ENCODE measurements at regions not wholly inside any gene's neighbourhood (a gene's known extent, or its start where the extent isn't known, plus 50 kb on each side); places are given as distances from the start of the nearest gene placed in this dataset.

DNA sequence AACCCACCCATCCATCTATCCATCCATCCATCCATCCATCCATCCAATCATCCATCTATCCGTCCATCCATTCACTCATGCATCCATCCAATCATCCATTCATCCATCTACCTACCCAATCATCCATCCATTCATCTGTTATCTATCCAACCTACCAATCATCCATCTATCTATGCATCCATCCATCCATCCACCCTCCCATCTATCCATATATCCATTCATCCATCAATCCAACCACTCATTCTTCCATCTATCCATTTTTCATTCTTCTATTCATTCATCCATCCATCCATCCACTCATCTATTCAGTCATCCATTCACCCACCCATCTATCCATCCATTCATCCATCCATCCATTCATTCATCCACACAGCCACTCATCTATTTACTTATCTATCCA, 80.1 kb upstream of the SHOX start:
- TF ChIP-seq, protein P1, sequence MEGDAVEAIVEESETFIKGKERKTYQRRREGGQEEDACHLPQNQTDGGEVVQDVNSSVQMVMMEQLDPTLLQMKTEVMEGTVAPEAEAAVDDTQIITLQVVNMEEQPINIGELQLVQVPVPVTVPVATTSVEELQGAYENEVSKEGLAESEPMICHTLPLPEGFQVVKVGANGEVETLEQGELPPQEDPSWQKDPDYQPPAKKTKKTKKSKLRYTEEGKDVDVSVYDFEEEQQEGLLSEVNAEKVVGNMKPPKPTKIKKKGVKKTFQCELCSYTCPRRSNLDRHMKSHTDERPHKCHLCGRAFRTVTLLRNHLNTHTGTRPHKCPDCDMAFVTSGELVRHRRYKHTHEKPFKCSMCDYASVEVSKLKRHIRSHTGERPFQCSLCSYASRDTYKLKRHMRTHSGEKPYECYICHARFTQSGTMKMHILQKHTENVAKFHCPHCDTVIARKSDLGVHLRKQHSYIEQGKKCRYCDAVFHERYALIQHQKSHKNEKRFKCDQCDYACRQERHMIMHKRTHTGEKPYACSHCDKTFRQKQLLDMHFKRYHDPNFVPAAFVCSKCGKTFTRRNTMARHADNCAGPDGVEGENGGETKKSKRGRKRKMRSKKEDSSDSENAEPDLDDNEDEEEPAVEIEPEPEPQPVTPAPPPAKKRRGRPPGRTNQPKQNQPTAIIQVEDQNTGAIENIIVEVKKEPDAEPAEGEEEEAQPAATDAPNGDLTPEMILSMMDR (IDR thresholded peaks at IDR 0.05; ENCODE audit: low read depth, low read length), result no peak
- no peak for TF ChIP-seq POLR2A (IDR thresholded peaks at IDR 0.05; ENCODE audit: extremely low read depth, insufficient read length)
